Left ventricle myocardium inferior (tissue), 1 donor: ENCODE measurements at regions not wholly inside any gene's neighbourhood (a gene's known extent, or its start where the extent isn't known, plus 50 kb on each side); places are given as distances from the start of the nearest gene placed in this dataset.

Experiments
- DNase-seq: peaks from one replicate; pipeline ENCODE4 v3.0.0-alpha.2; 2020
- H3K27ac ChIP-seq: fragments of 200-600 bp; replicated peaks from 2 replicates; pipeline ENCODE4 v1.8.0; 2021
- H3K27me3 ChIP-seq: fragments of 200-600 bp; 2 replicates; pipeline ENCODE4 v1.8.0; 2021; ENCODE audit warnings: low read depth
- H3K36me3 ChIP-seq: fragments of 200-600 bp; 2 replicates; pipeline ENCODE4 v1.8.0; 2021
- H3K4me1 ChIP-seq: fragments of 200-600 bp; 2 replicates; pipeline ENCODE4 v1.8.0; 2021
- H3K4me3 ChIP-seq: fragments of 200-600 bp; 2 replicates; pipeline ENCODE4 v1.8.0; 2021; ENCODE audit warnings: mild to moderate bottlenecking, moderate library complexity
- H3K9me3 ChIP-seq: fragments of 200-600 bp; replicated peaks from 2 replicates; pipeline ENCODE4 v1.8.0; 2021
- CTCF ChIP-seq: fragments of 200-600 bp; IDR thresholded peaks from 2 replicates; pipeline ENCODE4 v1.8.0; 2021; ENCODE audit warnings: antibody characterized with exemption, mild to moderate bottlenecking, borderline replicate concordance
- intact Hi-C: fragments of 100-400 bp; cut with micrococcal nuclease; formaldehyde crosslinking; loops from one replicate; pipeline ENCODE4 v1.11.0; 2022
- donor health status: DM: no; HTN: yes; CAD: no; lungs with severe emphysema.

GRCh38 chr20:37643400-37643799 lies 50.4 kb upstream of the CTNNBL1 start:
- no peak overlapping the region for H3K27ac ChIP-seq
- H3K4me1 ChIP-seq, result peaks cover 1% of the 10 kb centered on the region
- no peak for TF ChIP-seq CTCF
- H3K4me3 ChIP-seq, result no peak overlapping the region
- peaks cover 67% of the 10 kb centered on the region for H3K27me3 ChIP-seq
- H3K9me3 ChIP-seq, result no peaks in the 10 kb centered on the region
- H3K36me3 ChIP-seq, result no peaks in the 10 kb centered on the region
- no peak for DNase-seq
- intact Hi-C loops, result no loop called here

- peaks cover 72% of the 10 kb centered on the region for H3K27me3 ChIP-seq
- intact Hi-C loops, result no loop called here
- H3K4me1 ChIP-seq, result no peaks in the 10 kb centered on the region
- no peaks in the 10 kb centered on the region for H3K9me3 ChIP-seq
- no peak overlapping the region for H3K4me3 ChIP-seq
- no peaks in the 10 kb centered on the region for H3K36me3 ChIP-seq
- no peak for TF ChIP-seq CTCF
- H3K27ac ChIP-seq, result no peak overlapping the region
- DNase-seq, result no peak
Measured at GRCh38 chr20:37642246-37642645, 51.6 kb upstream of the CTNNBL1 start.

- Histone ChIP-seq H3K9me3 (no peaks in the 10 kb centered on the region), H3K27ac (no peak overlapping the region), H3K27me3 (peaks cover 86% of the 10 kb centered on the region), H3K4me3 (no peak overlapping the region), H3K4me1 (no peaks in the 10 kb centered on the region), H3K36me3 (no peaks in the 10 kb centered on the region)
- TF ChIP-seq CTCF, result no peak
- DNase-seq, result no peak
- intact Hi-C loops, result no loop called here
Measured at GRCh38 chr20:37640600-37641561, 52.9 kb upstream of the CTNNBL1 start.

- TF ChIP-seq CTCF, result no peak
- Histone ChIP-seq H3K27me3 (peaks cover 90% of the 10 kb centered on the region), H3K4me1 (no peaks in the 10 kb centered on the region), H3K36me3 (no peaks in the 10 kb centered on the region), H3K4me3 (no peak overlapping the region), H3K27ac (no peak overlapping the region), H3K9me3 (peaks cover 15% of the 10 kb centered on the region)
- DNase-seq, result no peak
- intact Hi-C loops, result no loop called here
Measured at GRCh38 chr20:37638527-37638926, 55.3 kb upstream of the CTNNBL1 start.

GRCh38 chr20:37636977-37637376 lies 56.9 kb upstream of the CTNNBL1 start:
- H3K27me3 ChIP-seq, result peaks cover 88% of the 10 kb centered on the region
- TF ChIP-seq CTCF, result no peak
- H3K27ac ChIP-seq, result no peak overlapping the region
- no peaks in the 10 kb centered on the region for H3K4me1 ChIP-seq
- H3K9me3 ChIP-seq, result peaks cover 15% of the 10 kb centered on the region
- no peak overlapping the region for H3K4me3 ChIP-seq
- no peak for DNase-seq
- intact Hi-C loops, result no loop called here
- no peaks in the 10 kb centered on the region for H3K36me3 ChIP-seq
